GM18517 (cell line): ENCODE measurements at regions not wholly inside any gene's neighbourhood (a gene's known extent, or its start where the extent isn't known, plus 50 kb on each side); places are given as distances from the start of the nearest gene placed in this dataset.
"Not testable (repeated sequence)": the region's sequence is repeated elsewhere in the genome, so short reads cannot be mapped to it uniquely, and the experiment has no call there.

Source experiments
- ATAC-seq: cut with Tn5 transposase; IDR thresholded peaks from one replicate; pipeline ENCODE4 v1.9.1; 2021; ENCODE audit warnings: mild to moderate bottlenecking, moderate library complexity; ENCODE audit not compliant: unreplicated experiment

- not testable (repeated sequence) for ATAC-seq
These were observed 244.1 kb upstream of the RGMA start for GRCh38 chr15:93333126-93333525.

DNA sequence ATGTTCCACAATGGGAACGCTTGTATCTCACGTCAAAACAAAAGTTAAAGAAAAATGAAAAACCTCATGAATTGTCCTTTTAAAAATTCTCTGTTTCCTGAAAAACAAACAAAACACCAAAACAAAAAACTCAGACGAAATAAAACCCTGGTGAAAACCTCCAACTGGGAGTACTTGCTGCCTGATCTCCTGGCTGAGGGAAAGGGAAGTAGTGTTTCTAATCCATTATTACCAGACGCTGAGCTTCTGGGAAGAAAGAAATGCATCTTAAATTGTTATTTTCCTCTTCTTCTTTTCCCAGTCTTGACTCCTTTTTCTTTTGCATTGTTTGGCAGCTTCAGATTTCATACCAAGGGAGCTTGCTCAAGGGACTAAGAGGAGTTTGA is 243.2 kb upstream of the RGMA start:
- ATAC-seq, result no peak

GRCh38 chr15:93331545-93332167 is 242.6 kb upstream of the RGMA start:
- no peak for ATAC-seq

DNA sequence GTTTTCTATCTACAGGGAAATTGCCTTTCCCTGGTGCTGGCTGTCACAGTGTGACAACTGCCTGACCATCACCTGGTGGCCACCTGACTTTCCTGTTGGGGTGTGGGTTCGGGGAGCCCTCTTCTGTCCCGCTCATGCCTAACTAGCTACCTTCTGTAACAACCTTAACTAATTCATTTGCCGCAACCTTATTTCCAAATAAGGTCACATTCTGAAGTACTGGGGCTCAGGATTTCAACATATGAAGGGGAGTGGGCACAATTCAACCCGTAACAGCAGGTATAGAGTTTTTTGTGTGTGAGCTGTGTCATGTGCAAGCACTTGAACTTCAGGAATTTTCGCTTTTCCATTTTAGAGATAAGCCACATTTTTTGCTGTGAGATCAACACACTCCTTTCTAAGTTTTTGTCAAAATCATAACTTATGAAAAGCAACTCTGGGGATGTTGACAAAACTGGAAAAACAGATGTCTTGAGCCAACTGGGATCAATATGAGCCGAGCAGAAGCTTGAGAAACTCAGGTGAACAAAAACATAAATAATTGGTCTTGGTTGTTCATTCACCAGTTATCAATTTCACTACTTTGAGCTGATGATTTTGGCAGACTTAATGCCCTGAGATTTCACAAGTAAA is 242.0 kb upstream of the RGMA start:
- ATAC-seq, result no peak

DNA sequence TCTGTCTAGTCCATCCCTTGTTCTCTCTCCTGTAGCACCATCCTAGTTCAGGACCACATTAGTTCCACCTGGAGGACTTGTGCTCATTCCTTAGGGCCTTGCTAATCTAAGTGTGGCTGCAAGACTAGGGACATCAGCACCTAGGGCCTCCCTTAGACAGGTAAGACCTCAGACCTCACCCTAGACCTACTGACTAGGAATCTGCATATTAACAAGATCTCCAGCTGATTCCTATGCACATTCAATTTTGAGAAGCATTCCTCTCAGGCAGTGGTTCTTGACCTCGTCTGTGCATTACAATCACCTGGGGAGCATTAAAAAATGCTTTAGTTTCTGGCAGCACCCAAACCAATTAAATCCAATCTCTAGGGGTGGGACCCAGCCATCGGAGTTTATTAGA is 238.4 kb upstream of the RGMA start:
- ATAC-seq, result no peak

DNA sequence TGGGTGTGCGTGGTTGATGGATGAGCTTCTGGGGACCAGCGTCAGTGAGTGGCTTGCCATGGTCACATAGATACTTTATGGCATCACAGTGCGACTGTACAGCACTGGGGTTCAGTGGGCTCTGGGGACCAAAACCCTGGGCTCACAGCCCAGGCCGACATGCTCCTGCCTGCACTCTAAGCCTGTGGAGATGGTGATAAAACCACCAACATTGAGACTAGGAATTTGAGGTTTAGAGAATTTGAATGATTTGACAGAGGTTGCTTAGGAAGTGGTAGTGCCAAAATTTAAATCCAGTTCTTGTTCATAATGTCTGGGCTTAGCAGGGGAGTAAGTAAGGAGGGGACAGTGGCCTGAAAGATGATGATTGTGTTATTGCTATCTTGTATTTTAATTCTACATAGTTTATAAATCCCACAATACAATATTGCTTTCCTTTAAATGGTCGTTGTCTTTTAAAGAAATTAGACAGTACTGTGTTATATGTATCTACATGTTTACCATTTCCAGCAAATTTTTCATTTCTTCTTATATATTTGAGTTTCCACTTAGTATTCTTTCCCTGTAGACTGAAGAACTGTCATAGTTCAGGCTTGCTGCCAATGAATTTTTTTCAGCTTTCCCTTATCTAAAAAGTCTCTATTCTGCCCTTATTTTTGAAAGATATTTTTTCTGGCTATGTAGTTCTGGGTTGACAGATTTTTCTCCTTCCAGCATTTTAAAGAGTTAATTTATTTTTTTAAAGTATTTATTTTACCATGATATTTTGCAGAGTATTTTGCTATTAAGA is 235.4 kb upstream of the RGMA start:
- no peak for ATAC-seq

GRCh38 chr15:93321881-93322282 is 232.9 kb upstream of the RGMA start:
- no peak for ATAC-seq

DNA sequence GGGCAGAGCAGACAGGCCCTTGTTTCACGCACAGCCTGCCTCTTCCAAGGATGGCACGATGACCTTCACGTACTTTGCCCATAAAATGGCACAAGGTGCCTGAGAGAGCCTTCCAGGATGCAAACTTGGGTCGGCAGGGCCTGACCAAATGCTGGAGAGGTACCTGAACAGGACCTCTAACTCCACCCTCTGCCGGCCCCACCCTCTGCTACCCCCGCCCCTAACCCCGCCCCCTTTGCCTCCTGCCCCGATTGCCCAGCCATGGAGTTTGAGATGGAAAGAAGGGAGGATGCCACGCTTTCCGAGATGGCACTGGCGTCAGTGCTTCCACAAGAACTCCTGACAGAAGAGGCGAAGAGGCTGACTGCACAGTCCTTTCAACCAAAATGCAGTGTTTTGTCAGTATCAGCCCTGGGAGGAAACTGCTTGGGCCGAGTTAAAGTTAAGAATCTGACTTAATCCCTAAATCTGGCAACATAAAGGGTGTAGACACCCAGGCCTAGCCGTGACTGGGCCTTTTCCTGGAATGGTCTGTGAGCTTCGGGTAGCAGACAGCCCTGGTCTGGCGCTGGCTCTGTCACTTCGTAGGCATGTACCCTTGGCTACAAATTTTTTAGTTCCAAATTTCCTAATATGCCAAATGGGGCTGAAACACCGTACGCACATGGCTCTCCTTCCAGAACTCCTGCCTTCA is 230.3 kb upstream of the RGMA start:
- no peak for ATAC-seq

GRCh38 chr15:93317772-93318171 is 228.8 kb upstream of the RGMA start:
- no peak for ATAC-seq

GRCh38 chr15:93314245-93314644 is 225.2 kb upstream of the RGMA start:
- ATAC-seq, result no peak

DNA sequence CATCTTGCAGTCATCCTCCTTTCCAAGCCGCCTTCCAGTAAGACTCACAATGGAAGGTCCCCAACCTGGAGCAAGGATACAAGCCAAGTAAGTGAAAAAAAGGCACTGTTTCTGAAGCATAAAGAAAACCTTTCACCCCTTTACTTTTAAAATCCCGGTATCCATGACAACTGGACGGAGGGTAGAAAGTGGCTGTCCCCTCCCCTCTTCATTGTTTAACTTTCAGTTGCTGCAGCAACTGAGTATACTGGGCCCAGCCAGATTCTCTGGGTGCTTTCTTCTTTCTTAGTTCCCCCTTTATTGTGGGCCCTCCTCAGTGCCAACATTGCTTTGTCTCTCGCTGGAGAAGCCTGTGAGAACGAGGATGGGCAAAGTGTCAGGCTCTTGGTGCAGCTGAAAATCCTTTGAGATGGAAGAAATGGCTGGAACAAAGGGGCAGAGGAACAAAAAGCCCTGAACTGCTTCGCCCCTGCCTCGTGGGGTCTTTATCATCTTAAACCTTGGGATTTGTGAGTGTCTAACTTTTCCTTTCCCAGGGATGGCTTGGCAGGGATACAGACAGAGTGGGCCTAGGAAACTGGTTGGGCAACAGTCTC is 224.0 kb upstream of the RGMA start:
- no peak for ATAC-seq

DNA sequence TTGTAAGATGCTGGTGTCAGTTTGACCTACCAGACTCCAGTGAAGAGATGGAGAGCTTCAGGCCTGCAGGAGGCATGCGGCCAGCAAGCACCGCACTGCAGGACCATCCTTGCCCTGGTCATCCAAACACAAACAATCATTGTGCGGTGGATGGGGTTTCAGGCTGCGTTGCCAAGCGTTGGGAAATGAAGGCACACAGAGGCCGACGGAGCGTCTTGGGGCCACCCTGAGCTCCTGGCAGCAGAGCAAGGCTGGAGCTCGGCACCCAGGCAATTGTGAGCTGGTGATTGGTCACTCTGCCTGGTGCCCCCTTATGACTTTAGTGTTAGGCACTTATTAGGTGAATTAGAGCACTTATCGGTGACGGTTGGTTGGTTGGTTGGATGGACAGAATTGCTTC is 222.6 kb upstream of the RGMA start:
- no peak for ATAC-seq

DNA sequence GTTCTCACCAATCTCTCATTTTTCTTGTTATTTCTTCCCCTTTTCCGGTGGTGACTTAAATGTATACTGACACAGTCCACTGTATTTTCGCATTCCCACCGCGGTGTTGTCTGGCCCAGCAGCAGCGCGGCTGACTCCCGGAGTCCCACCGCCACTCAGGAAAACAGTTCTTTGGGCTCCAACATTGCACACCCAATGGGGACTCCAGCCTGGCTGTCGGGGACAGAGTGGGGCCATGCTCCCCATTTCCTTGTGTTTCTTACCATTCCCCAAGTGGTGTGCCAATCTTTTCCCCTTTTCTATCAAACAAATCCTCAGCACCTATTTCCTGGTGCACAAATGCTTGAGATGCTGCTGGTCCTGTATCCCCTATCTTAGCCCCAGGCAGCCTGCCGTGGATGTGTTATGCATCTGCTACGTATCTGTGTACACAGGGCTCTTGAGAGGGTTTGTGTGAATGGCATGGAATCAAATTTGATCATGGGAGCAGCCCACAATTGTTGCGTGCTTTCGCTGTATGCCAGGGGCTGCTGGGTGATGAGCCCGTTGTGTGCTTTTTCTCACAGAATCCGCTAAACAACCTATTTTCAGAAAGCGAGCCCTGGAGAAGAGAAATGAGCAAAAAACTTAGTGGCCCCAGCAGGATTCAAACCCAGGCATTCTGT is 219.1 kb upstream of the RGMA start:
- no peak for ATAC-seq

- ATAC-seq, result no peak
These were observed 218.5 kb upstream of the RGMA start for GRCh38 chr15:93307513-93307912.

- no peak for ATAC-seq
These were observed 216.3 kb upstream of the RGMA start for GRCh38 chr15:93305306-93305705.

DNA sequence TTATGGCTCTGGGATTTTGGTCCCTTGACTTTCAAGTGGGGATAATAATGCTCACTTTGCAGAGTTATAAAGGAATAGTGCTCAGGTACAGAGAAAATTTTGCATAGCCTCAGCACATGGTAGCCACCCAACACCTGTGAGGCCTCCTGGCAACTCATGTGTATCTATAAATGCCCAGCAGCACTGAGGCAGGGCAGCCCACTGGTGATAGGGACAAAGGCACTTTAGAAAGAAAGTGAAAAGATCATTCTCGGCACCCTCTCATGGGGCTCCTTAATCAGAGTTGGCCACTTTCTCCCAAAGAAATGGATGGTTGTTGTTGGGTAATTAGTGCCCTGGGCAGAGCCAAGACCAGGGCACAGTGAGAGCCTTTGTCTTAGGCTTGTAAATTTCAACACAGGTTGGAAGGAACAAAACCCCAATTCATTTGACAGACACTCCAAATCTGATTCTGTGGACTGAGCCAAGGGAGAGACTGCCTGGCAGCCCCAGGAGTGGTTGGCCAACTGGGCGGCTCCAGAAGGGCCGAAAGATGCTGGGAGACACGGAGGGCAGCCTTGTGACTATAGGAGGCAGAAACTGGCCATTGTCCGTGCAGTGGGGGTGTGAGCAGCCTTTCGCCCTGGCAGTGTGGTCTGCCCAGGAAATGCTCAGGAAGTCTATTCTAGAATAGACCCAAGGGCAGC is 213.2 kb upstream of the RGMA start:
- no peak for ATAC-seq

DNA sequence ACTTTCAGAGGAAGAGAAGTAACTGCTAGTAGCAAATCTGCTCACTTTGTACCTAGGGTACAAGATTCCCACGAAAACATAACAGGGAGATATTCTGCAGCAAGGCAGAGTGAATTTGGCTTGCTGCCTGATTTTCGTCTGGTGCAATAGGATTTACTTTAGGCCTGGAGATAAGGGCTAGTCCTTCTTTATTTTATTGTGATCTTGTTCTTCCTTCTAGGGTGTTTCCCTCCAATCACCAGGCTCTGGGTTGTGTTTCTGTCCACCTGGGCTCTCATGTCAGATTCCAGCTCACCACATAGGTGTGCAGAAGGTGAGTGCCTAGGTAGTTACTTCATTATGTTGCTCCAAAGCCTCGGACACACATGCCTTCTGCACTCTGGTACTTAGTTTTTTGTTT is 211.8 kb upstream of the RGMA start:
- ATAC-seq, result no peak

GRCh38 chr15:93299675-93300074 is 210.7 kb upstream of the RGMA start:
- no peak for ATAC-seq

GRCh38 chr15:93298901-93299300 is 209.9 kb upstream of the RGMA start:
- no peak for ATAC-seq
